Astrocyte of the spinal cord (primary cell): ENCODE measurements at regions not wholly inside any gene's neighbourhood (a gene's known extent, or its start where the extent isn't known, plus 50 kb on each side); places are given as distances from the start of the nearest gene placed in this dataset.

Experiments
- DNase-seq: peaks from one replicate; pipeline ENCODE4 v3.0.0; 2011; ENCODE audit warnings: low read depth, low spot score
- H3K4me3 ChIP-seq: 2 replicates; pipeline ENCODE4 v1.5.1; 2011; ENCODE audit warnings: low read depth, mild to moderate bottlenecking, low read length, moderate library complexity
- in situ Hi-C: cut with HindIII; loops from 2 replicates; pipeline ENCODE4 v1.10.0; 2017; ENCODE audit warnings: low sequenced_read_pairs
- TF ChIP-seq, protein P1 (sequence below): IDR thresholded peaks from 2 replicates; pipeline ENCODE4 v1.5.1; 2012; ENCODE audit warnings: low read depth, mild to moderate bottlenecking, low read length, inconsistent platforms

DNA sequence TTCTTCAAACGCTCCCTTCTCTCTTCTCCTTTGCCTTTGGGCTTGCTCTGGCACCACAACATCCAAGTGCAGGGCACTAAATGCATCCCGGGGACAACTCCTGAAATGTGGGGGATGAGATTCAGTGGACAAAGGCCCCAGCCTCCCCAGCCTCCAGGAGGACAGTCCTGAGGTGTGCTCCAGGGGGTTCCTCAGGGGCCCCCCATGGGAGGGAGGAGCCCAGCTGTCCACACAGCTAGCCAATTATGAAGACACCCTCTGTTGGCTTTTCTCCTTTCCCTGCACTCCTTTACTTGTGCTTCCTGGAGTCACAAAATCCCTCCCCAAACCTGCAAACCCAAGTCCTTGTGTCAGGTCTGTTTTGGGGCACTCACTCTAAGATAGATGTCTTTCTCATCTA, 735.4 kb downstream of the PTPRU start:
- in situ Hi-C loops, result no loop called here
- TF ChIP-seq, protein P1, sequence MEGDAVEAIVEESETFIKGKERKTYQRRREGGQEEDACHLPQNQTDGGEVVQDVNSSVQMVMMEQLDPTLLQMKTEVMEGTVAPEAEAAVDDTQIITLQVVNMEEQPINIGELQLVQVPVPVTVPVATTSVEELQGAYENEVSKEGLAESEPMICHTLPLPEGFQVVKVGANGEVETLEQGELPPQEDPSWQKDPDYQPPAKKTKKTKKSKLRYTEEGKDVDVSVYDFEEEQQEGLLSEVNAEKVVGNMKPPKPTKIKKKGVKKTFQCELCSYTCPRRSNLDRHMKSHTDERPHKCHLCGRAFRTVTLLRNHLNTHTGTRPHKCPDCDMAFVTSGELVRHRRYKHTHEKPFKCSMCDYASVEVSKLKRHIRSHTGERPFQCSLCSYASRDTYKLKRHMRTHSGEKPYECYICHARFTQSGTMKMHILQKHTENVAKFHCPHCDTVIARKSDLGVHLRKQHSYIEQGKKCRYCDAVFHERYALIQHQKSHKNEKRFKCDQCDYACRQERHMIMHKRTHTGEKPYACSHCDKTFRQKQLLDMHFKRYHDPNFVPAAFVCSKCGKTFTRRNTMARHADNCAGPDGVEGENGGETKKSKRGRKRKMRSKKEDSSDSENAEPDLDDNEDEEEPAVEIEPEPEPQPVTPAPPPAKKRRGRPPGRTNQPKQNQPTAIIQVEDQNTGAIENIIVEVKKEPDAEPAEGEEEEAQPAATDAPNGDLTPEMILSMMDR, result no peak
- H3K4me3 ChIP-seq, result no peak overlapping the region
- DNase-seq, result no peak

DNA sequence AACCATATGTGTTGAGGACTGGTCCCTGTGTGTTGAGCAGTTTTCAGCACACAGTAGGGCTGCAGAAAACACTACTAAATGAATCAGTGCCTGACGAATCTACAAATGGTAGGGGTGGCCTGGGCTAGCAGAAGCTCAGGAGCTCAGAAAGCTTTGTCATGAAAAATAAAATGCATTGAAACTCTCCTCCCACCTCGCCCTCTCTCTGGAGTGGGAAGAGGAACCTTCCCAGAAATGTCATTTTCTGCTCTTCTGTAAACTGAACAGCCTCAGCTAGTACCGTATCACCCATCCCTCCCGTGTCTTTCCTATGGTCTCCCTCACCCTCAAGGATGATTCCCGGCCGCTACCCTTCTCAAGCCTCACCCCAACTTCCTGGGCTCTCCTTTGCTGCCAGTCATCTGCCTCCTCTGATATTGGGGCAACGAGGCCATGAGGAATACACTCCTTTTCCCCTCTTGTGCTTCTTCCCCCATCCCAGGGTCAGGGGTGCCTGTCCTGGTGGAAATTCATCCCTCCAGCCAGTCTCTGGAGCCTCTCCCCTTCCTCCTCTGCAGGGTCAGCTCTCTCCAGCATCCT, 734.5 kb downstream of the PTPRU start:
- in situ Hi-C loops, result no loop called here
- no peak for DNase-seq
- no peak overlapping the region for H3K4me3 ChIP-seq
- TF ChIP-seq, protein P1, result no peak

DNA sequence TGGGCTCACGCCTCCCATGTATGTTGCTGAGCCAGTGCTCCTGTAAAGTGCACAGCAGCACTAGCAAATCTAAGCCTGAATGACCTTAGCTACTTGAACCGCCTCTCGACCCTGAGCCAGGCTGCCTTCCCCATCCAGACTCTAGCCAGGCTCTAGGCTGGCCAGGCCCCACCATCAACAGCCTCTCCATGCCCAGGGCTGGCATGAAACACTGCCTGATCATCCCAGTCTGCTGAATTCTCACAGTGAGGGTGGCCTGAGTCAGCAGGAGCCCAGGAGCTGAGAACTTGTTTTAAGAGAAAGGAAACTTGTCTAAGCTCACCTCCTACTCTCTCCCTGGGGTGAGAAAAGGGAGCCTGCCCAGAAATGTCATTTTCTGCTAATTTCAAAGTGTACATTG, 733.3 kb downstream of the PTPRU start:
- no peak for DNase-seq
- in situ Hi-C loops, result no loop called here
- H3K4me3 ChIP-seq, result no peak overlapping the region
- TF ChIP-seq, protein P1, result no peak

DNA sequence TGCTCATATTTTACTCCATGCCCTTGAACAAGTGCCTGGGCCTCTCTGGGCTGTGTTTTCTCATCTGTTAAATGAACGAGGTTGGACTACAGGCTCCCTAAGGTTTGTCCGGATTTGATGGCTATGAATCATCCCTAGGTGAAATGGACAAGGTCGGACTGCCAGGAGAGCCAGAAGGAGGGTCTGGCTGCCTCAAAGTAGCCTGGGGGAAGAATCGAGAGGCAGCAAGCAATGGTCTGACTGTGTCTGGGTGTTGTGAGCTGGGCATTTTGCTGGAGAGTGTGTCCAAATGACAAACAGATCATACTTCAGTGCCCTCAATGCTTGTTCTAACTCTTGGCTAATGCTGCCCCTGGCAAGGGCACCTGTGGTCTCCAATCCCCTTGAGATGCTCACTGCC, 730.9 kb downstream of the PTPRU start:
- no peak overlapping the region for H3K4me3 ChIP-seq
- TF ChIP-seq, protein P1, result no peak
- no peak for DNase-seq
- in situ Hi-C loops, result no loop called here

DNA sequence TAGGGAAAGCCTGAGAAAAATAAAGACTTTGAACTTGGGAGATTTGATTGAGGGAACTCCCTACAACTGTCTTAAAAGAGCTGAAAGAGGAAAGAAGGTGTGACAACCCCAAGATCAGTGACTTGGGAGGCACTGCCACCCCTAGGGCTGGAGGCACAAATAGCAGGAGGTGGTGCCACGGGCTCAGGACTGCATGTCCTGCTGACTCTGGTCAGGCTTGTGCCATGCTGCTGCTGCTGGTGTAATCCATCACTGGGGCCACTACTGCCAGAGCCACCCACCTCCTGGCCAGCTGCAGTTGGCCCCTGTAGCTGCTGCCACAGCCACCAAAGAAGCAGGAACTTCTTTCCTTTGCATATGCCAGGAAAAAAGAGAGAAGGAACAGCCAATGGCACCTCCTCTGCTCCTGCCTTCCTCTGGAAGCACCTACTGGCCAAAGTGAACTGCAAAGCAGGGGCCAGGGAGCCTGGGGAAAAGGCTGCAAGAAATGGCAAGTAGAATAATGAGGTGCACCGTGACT, 730.3 kb downstream of the PTPRU start:
- TF ChIP-seq, protein P1, result no peak
- no peak overlapping the region for H3K4me3 ChIP-seq
- in situ Hi-C loops, result no loop called here
- no peak for DNase-seq

DNA sequence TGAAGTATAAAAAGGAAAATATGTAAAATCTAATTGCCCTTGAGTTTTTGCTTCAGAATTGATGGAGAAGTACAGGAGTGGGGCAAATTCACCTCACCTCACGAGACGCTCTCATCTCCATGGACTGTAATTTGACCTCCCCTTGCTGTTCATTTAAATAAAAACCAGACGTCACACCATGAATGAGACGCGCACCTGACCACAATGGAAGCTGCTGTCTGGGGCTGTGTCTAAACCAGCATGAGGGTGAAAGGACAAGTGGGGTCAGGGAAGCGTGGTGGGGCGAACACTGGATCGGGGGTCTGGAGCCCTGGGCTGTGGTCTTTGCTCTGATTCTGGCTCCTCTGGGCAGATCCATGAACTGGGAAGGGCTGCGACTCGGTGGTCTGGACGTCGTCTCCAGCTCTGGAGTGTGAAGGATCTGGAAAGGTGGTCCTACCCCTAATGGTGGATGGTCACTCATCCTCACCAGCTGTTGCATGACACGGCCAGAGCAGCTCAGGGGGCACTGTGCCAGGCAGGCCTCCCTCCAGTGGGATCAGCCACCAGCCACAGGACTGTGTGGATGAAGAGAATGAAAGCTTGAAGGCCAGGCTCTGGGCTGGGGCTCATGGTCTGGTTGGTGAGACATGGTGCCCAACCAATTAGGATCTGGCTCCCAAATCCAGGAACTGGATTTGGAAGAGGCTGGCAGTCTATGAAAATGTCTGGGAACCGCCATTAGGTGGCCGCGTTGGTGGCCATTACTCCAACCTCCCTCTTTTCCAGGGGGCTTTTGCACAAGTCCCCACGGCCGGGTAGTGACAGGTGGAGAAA, 728.6 kb downstream of the PTPRU start:
- in situ Hi-C loops, result no loop called here

More for the DNA sequence above, 728.6 kb downstream of the PTPRU start:
- no peak for DNase-seq
- H3K4me3 ChIP-seq, result no peak overlapping the region
- TF ChIP-seq, protein P1, result no peak
